ENCODE measurements at regions not wholly inside any gene's neighbourhood (a gene's known extent, or its start where the extent isn't known, plus 50 kb on each side); places are given as distances from the start of the nearest gene placed in this dataset.

DNA sequence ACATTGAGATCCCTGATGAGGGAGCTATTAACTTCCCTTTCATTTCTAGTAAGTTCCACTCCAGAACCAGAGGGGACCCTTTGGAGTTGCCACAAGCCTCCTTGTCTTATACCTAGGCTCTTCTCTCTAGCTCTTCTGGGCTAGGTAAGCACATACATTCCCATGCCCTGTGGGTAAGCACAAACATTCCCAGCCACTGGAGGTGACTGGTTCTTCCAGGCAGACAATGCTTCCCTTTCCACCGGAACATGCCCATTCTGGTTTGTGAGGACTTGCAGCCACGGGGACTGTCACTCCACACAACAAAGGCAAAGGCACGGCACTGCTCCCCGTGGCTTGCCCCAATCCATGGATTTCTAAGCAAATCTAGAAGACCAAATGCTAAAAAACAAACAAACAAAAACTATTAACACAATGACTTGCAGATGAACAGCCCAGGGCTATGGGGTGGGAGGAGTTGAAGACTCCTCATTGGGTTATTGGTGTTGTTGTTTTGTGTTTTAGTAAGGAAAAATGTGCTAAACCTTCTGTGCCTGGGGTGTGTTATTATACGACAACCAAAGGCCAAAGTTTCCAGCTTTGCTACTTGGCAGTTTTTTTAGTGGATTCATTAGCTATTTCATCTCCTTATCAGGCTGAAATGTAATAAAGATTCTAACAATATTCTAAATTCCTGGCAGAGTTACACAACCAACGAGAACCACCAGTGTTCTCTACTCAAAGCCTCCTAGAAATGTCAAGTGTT is 276.2 kb downstream of the SYK start:
- WGBS (ENCODE audit: insufficient coverage): 90% methylated on average over 5 of the region's 6 CpGs
- Histone ChIP-seq H3K4me3 (ENCODE audit: low read length) (no peak overlapping the region), H3K27ac (ENCODE audit: low read length) (no peak overlapping the region), H3K9me3 (ENCODE audit: control insufficient read depth, insufficient read depth, low read length) (no peaks in the 10 kb centered on the region), H3K27me3 (ENCODE audit: control insufficient read depth, insufficient read depth, low read length) (no peaks in the 10 kb centered on the region), H3K36me3 (ENCODE audit: control insufficient read depth, insufficient read depth, low read length) (no peaks in the 10 kb centered on the region), H3K4me1 (ENCODE audit: control insufficient read depth, insufficient read depth, low read length) (no peaks in the 10 kb centered on the region)
- no peak overlapping the region for H3K27ac Mint-ChIP-seq
- no peaks in the 10 kb centered on the region for H3K36me3 Mint-ChIP-seq
- H3K4me1 Mint-ChIP-seq: peaks cover 0 to 7% of the 10 kb centered on the region in 2 donors
- TF ChIP-seq, protein P1, sequence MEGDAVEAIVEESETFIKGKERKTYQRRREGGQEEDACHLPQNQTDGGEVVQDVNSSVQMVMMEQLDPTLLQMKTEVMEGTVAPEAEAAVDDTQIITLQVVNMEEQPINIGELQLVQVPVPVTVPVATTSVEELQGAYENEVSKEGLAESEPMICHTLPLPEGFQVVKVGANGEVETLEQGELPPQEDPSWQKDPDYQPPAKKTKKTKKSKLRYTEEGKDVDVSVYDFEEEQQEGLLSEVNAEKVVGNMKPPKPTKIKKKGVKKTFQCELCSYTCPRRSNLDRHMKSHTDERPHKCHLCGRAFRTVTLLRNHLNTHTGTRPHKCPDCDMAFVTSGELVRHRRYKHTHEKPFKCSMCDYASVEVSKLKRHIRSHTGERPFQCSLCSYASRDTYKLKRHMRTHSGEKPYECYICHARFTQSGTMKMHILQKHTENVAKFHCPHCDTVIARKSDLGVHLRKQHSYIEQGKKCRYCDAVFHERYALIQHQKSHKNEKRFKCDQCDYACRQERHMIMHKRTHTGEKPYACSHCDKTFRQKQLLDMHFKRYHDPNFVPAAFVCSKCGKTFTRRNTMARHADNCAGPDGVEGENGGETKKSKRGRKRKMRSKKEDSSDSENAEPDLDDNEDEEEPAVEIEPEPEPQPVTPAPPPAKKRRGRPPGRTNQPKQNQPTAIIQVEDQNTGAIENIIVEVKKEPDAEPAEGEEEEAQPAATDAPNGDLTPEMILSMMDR (IDR thresholded peaks at IDR 0.05): no peak
- H3K9me3 Mint-ChIP-seq: no peaks in the 10 kb centered on the region
- intact Hi-C loops (cut with micrococcal nuclease): no loop called here
- ATAC-seq (no peak), DNase-seq (no peak)
- peaks cover 3 to 8% of the 10 kb centered on the region in 2 donors for H3K27me3 Mint-ChIP-seq (ENCODE audit: low read depth in 2 of 2)
- no peak overlapping the region for H3K4me3 Mint-ChIP-seq

DNA sequence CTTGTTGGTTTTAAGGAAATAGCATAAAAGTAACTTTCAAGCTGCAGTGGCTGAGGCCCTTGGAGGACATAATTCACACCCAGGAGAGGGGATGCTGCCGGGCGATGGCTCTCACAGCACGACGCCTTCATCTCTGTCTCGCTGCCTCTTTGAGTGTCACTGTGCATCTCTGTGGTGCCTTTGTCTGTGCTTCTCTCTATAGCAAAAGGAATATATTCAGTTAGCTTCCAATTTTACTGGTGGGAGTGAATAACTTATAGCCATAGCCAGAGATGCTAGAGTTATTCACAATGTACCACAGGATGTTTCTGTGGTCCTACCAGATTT is 276.7 kb downstream of the SYK start:
- H3K9me3 ChIP-seq (ENCODE audit: control insufficient read depth, insufficient read depth, low read length): no peaks in the 10 kb centered on the region
- H3K27me3 ChIP-seq (ENCODE audit: control insufficient read depth, insufficient read depth, low read length): no peaks in the 10 kb centered on the region
- Mint-ChIP-seq H3K27me3 (ENCODE audit: low read depth in 2 of 2) (peaks cover 3 to 8% of the 10 kb centered on the region in 2 donors), H3K36me3 (no peaks in the 10 kb centered on the region), H3K9me3 (no peaks in the 10 kb centered on the region), H3K27ac (no peak overlapping the region), H3K4me3 (no peak overlapping the region), H3K4me1 (peaks cover 0 to 7% of the 10 kb centered on the region in 2 donors)
- no peaks in the 10 kb centered on the region for H3K36me3 ChIP-seq (ENCODE audit: control insufficient read depth, insufficient read depth, low read length)
- H3K4me3 ChIP-seq (ENCODE audit: low read length): no peak overlapping the region
- no peak for ATAC-seq
- 84% methylated on average over 5 of the region's 5 CpGs for WGBS (ENCODE audit: insufficient coverage)
- intact Hi-C loops (cut with micrococcal nuclease): no loop called here
- H3K4me1 ChIP-seq (ENCODE audit: control insufficient read depth, insufficient read depth, low read length): no peaks in the 10 kb centered on the region
- H3K27ac ChIP-seq (ENCODE audit: low read length): no peak overlapping the region
- no peak for DNase-seq
- TF ChIP-seq, protein P1 (IDR thresholded peaks at IDR 0.05): no peak

DNA sequence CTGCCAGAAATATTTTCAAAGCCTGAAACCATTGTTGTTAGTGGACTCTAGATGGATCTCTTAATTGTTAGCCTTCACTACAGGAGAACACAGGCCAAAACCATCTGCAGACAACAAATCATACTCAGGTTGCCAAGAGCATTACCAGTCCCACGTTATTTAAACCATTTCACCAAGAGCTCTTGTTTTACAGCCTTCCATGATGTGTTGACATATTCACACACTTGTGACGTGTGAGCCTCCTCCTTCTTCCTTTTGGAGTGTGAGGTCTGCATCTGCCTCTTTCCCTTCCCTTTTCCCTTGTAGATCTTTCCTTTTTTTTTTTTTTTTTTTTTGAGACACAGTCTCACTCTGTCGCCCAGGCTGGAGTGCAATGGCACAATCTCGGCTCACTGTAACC is 279.0 kb downstream of the AUH start:
- intact Hi-C loops (cut with micrococcal nuclease): no loop called here
- TF ChIP-seq, protein P1 (IDR thresholded peaks at IDR 0.05): no peak
- Histone ChIP-seq H3K27me3 (ENCODE audit: control insufficient read depth, insufficient read depth, low read length) (no peaks in the 10 kb centered on the region), H3K27ac (ENCODE audit: low read length) (no peak overlapping the region), H3K4me1 (ENCODE audit: control insufficient read depth, insufficient read depth, low read length) (no peaks in the 10 kb centered on the region), H3K9me3 (ENCODE audit: control insufficient read depth, insufficient read depth, low read length) (no peaks in the 10 kb centered on the region), H3K4me3 (ENCODE audit: low read length) (no peak overlapping the region), H3K36me3 (ENCODE audit: control insufficient read depth, insufficient read depth, low read length) (no peaks in the 10 kb centered on the region)
- H3K27ac Mint-ChIP-seq: no peak overlapping the region
- ATAC-seq: no peak
- WGBS (ENCODE audit: insufficient coverage): 74% methylated on average over 4 of the region's 4 CpGs
- DNase-seq: no peak
- H3K36me3 Mint-ChIP-seq: no peaks in the 10 kb centered on the region
- no peaks in the 10 kb centered on the region for H3K9me3 Mint-ChIP-seq
- H3K27me3 Mint-ChIP-seq (ENCODE audit: low read depth in 2 of 2): peaks cover 0 to 8% of the 10 kb centered on the region in 2 donors
- no peaks in the 10 kb centered on the region for H3K4me1 Mint-ChIP-seq
- H3K4me3 Mint-ChIP-seq: no peak overlapping the region
